ENCODE measurements at regions not wholly inside any gene's neighbourhood (a gene's known extent, or its start where the extent isn't known, plus 50 kb on each side); places are given as distances from the start of the nearest gene placed in this dataset.

DNA sequence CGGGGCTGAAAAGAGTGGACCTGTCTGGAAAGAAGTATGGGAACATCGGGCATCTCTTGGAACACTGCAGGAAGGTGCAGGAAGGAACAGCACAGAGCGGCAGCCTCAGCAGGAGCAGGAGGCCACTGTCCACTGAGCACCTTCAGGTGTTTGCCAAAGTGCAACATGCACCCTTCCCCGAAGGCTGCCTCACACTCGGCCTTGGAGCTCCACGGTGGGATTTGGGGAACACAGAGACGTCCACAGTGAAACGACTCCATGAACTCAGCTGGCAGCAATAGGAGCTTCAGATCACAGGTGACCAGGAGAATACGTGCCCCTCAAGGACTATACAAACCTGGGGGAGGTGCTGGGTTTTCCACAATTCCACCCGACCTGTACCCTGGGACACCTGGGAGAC, 140.3 kb upstream of the RET start:
- Histone ChIP-seq H3K4me3 (ENCODE audit: insufficient read depth, low read length) (no peak overlapping the region), H4K20me1 (ENCODE audit: insufficient read depth, low read length) (no peaks in the 10 kb centered on the region), H2AFZ (ENCODE audit: low read length) (no peak overlapping the region), H3K36me3 (ENCODE audit: insufficient read depth, low read length) (no peaks in the 10 kb centered on the region), H3K27me3 (ENCODE audit: insufficient read depth, low read length) (peaks cover 18% of the 10 kb centered on the region), H3K27ac (ENCODE audit: low read depth, low read length) (no peak overlapping the region), H3K9me3 (ENCODE audit: low read depth, low read length) (no peaks in the 10 kb centered on the region), H3K4me2 (ENCODE audit: insufficient read depth, low read length) (no peak overlapping the region), H3K4me1 (ENCODE audit: insufficient read depth, low read length) (no peaks in the 10 kb centered on the region), H3K79me2 (ENCODE audit: insufficient read depth, low read length) (no peaks in the 10 kb centered on the region)
- no peak for TF ChIP-seq CTCF (IDR thresholded peaks at IDR 0.05; ENCODE audit: extremely low read depth, low read depth, low read length)
- peak; percentile 36 for DNase-seq (ENCODE audit: insufficient read length, low spot score, missing footprints)

DNA sequence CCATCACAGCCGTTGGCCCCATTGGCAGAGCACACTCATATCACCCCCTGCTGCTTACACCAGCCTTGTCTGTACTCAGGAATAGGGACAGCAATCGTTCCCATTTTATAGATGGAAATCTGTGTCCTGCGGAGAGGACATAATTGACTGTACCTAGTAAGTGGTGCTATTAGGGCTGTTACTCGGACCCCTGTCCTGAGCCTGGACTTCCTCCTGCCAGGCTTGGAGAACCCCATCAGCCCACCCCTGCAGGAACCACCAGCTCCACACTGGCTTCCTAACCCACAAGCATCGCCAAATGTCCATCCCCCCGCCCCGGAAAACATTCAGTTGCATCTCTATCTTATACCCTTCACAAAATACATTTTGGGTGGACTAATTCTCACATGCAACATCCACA, 139.8 kb upstream of the RET start:
- no peak for TF ChIP-seq CTCF (IDR thresholded peaks at IDR 0.05; ENCODE audit: extremely low read depth, low read depth, low read length)

DNA sequence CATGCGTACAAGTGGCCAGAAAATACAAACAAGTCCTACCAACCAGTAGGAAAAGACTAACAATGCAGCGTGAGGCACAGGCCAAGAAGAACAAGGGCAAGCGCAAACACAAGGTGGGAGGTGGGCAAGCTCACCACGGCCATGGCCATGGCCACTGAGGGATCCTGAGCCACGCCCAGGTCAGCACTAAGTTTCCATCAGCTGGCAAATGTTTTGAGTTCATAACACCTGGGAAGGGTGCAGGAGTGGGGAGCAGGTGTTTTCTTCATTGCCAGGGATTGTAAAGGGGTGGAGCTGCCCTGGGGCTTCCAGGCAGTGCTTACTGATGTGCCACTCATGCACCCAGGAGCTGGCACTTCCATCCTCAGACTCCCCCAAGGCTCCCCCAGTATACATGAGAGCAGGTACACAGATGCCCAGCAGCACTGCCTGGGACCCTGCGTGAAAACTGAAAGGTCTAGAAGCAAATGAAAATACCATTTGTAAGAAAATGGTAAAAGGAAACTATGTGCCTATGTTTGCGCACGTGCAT, 139.2 kb upstream of the RET start:
- H3K27ac ChIP-seq (ENCODE audit: low read depth, low read length), result no peak overlapping the region
- no peaks in the 10 kb centered on the region for H3K79me2 ChIP-seq (ENCODE audit: insufficient read depth, low read length)
- no peak overlapping the region for H3K4me2 ChIP-seq (ENCODE audit: insufficient read depth, low read length)
- H3K9me3 ChIP-seq (ENCODE audit: low read depth, low read length), result no peaks in the 10 kb centered on the region
- no peak for TF ChIP-seq CTCF (IDR thresholded peaks at IDR 0.05; ENCODE audit: extremely low read depth, low read depth, low read length)
- no peaks in the 10 kb centered on the region for H3K36me3 ChIP-seq (ENCODE audit: insufficient read depth, low read length)
- no peak for DNase-seq (ENCODE audit: insufficient read length, low spot score, missing footprints)
- H4K20me1 ChIP-seq (ENCODE audit: insufficient read depth, low read length), result no peaks in the 10 kb centered on the region
- H3K4me1 ChIP-seq (ENCODE audit: insufficient read depth, low read length), result no peaks in the 10 kb centered on the region
- H3K27me3 ChIP-seq (ENCODE audit: insufficient read depth, low read length), result peaks cover 14% of the 10 kb centered on the region
- H3K4me3 ChIP-seq (ENCODE audit: insufficient read depth, low read length), result no peak overlapping the region
- no peak overlapping the region for H2AFZ ChIP-seq (ENCODE audit: low read length)

More for the DNA sequence above, 139.8 kb upstream of the RET start:
- H3K4me1 ChIP-seq (ENCODE audit: insufficient read depth, low read length), result no peaks in the 10 kb centered on the region
- H2AFZ ChIP-seq (ENCODE audit: low read length), result no peak overlapping the region
- H3K27me3 ChIP-seq (ENCODE audit: insufficient read depth, low read length), result peaks cover 18% of the 10 kb centered on the region
- H3K27ac ChIP-seq (ENCODE audit: low read depth, low read length), result no peak overlapping the region
- no peak overlapping the region for H3K4me3 ChIP-seq (ENCODE audit: insufficient read depth, low read length)
- H3K4me2 ChIP-seq (ENCODE audit: insufficient read depth, low read length), result no peak overlapping the region
- no peaks in the 10 kb centered on the region for H3K36me3 ChIP-seq (ENCODE audit: insufficient read depth, low read length)
- DNase-seq (ENCODE audit: insufficient read length, low spot score, missing footprints), result peak; percentile 34
- no peaks in the 10 kb centered on the region for H3K79me2 ChIP-seq (ENCODE audit: insufficient read depth, low read length)
- H4K20me1 ChIP-seq (ENCODE audit: insufficient read depth, low read length), result no peaks in the 10 kb centered on the region
- H3K9me3 ChIP-seq (ENCODE audit: low read depth, low read length), result no peaks in the 10 kb centered on the region

GRCh38 chr10:42938351-42938750, 138.5 kb upstream of the RET start:
- no peaks in the 10 kb centered on the region for H3K36me3 ChIP-seq (ENCODE audit: insufficient read depth, low read length)
- no peak overlapping the region for H3K4me3 ChIP-seq (ENCODE audit: insufficient read depth, low read length)
- no peaks in the 10 kb centered on the region for H3K4me1 ChIP-seq (ENCODE audit: insufficient read depth, low read length)
- H3K9me3 ChIP-seq (ENCODE audit: low read depth, low read length), result no peaks in the 10 kb centered on the region
- no peak for TF ChIP-seq CTCF (IDR thresholded peaks at IDR 0.05; ENCODE audit: extremely low read depth, low read depth, low read length)
- H2AFZ ChIP-seq (ENCODE audit: low read length), result no peak overlapping the region
- no peaks in the 10 kb centered on the region for H3K79me2 ChIP-seq (ENCODE audit: insufficient read depth, low read length)
- no peak overlapping the region for H3K27ac ChIP-seq (ENCODE audit: low read depth, low read length)
- no peak overlapping the region for H3K4me2 ChIP-seq (ENCODE audit: insufficient read depth, low read length)
- no peaks in the 10 kb centered on the region for H4K20me1 ChIP-seq (ENCODE audit: insufficient read depth, low read length)
- peak; percentile 66 for DNase-seq (ENCODE audit: insufficient read length, low spot score, missing footprints)
- H3K27me3 ChIP-seq (ENCODE audit: insufficient read depth, low read length), result peaks cover 9% of the 10 kb centered on the region
